K562 (cell line): ENCODE measurements at regions not wholly inside any gene's neighbourhood (a gene's known extent, or its start where the extent isn't known, plus 50 kb on each side); places are given as distances from the start of the nearest gene placed in this dataset.

Experiments
- ATAC-seq: fragments of 200-7000 bp; cut with Tn5 transposase; 3 replicates; pipeline ENCODE4 v1.9.1; 2020; ENCODE audit warnings: moderate library complexity
- BruUV-seq: library from RNA; stranded (reverse); fragments of 400-500 nt; replicated peaks from 2 replicates; lab custom pipeline; 2021; lab: Mats Ljungman, UMichigan
- CTCF ChIA-PET: fragments of 300-600 bp; formaldehyde crosslinking; extraction: SDS; loops from one replicate; lab custom pipeline; 2021; ENCODE audit warnings: low intra/inter-chr PET ratio; lab: Yijun Ruan, JAX
- POLR2A ChIA-PET: fragments of 300-600, 350-650 bp; sonication (Branson Sonifier 250); formaldehyde crosslinking; extraction: SDS; loops from one replicate; lab custom pipeline; 2021; ENCODE audit warnings: antibody characterized with exemption, inconsistent platforms; lab: Yijun Ruan, JAX
- DNase-seq, 4 experiments: peaks; one replicate each; pipeline versions ENCODE4 v3.0.0 to v3.0.0-alpha.2; 2011 to 2018; ENCODE audit warnings: low spot score in 3 of 4, mixed read lengths in 3 of 4; ENCODE audit errors: extremely low read depth in 1 of 4
- FAIRE-seq: peaks from 2 replicates; lab custom pipeline; 2011; peaks lifted over from hg19 to GRCh38; lab: Jason Lieb, UNC
- H2AFZ ChIP-seq: 2 replicates; pipeline ENCODE4 v1.6.0; 2011; ENCODE audit warnings: low read depth, low read length, control low read depth, inconsistent platforms
- H3K27ac ChIP-seq: fragments of 200-600 bp; 3 replicates; pipeline ENCODE4 v1.8.0; 2011; ENCODE audit warnings: low read depth, mild to moderate bottlenecking, control low read depth, inconsistent platforms, low read length, moderate library complexity, mixed read lengths; ENCODE audit errors: extremely low read depth
- H3K27me3 ChIP-seq, 2 experiments: fragments of 300-600 bp in 1 of 2; 2 replicates in 1 of 2; 3 replicates in 1 of 2; pipeline versions ENCODE4 v1.6.0 to v1.8.0; 2011; ENCODE audit warnings: inconsistent platforms in 2 of 2, low read length in 2 of 2, mild to moderate bottlenecking in 1 of 2, mixed read lengths in 1 of 2, moderate library complexity in 1 of 2; ENCODE audit not compliant: control insufficient read depth in 2 of 2, insufficient read depth in 2 of 2
- H3K36me3 ChIP-seq: fragments of 300-600 bp; 3 replicates; pipeline ENCODE4 v1.8.0; 2011; ENCODE audit warnings: mild to moderate bottlenecking, low read length, inconsistent platforms; ENCODE audit not compliant: control insufficient read depth, insufficient read depth
- H3K4me1 ChIP-seq, 2 experiments: fragments of 200-600 bp in 1 of 2; replicated peaks in 1 of 2; 2 replicates in 1 of 2; 3 replicates in 1 of 2; pipeline versions ENCODE4 v1.5.1 to v1.8.0; 2011; ENCODE audit warnings: inconsistent platforms in 2 of 2, low read length in 2 of 2, mild to moderate bottlenecking in 1 of 2, mixed read lengths in 1 of 2, moderate library complexity in 1 of 2; ENCODE audit not compliant: control insufficient read depth in 2 of 2, insufficient read depth in 2 of 2
- H3K4me2 ChIP-seq: 2 replicates; pipeline ENCODE4 v1.6.1; 2011; ENCODE audit warnings: low read length, control low read depth, inconsistent platforms, mixed read lengths; ENCODE audit not compliant: insufficient read depth
- H3K4me3 ChIP-seq: fragments of 200-600 bp; sonication (generic), shearing (Covaris generic); 2 replicates; pipeline ENCODE4 v1.5.1; 2016; ENCODE audit warnings: control low read depth, inconsistent platforms
- H3K79me2 ChIP-seq: fragments of 200-600 bp; 3 replicates; pipeline ENCODE4 v1.8.0; 2011; ENCODE audit warnings: low read length, inconsistent platforms; ENCODE audit not compliant: control insufficient read depth, insufficient read depth
- H3K9ac ChIP-seq, 2 experiments: 2 replicates each; pipeline versions ENCODE4 v1.6.0 to v1.6.1; 2011; ENCODE audit warnings: low read depth in 2 of 2, low read length in 2 of 2, control low read depth in 1 of 2, inconsistent platforms in 1 of 2, mild to moderate bottlenecking in 1 of 2, mixed read lengths in 1 of 2; ENCODE audit not compliant: insufficient read depth in 1 of 2
- H3K9me1 ChIP-seq: one replicate; pipeline ENCODE4 v1.6.0; 2011; ENCODE audit warnings: inconsistent platforms, mild to moderate bottlenecking, low read length, moderate library complexity; ENCODE audit not compliant: control insufficient read depth, insufficient read depth
- H3K9me3 ChIP-seq: replicated peaks from 2 replicates; pipeline ENCODE4 v1.5.1; 2011; ENCODE audit warnings: low read depth, low read length, inconsistent platforms; ENCODE audit not compliant: control insufficient read depth, insufficient read depth
- H4K20me1 ChIP-seq: replicated peaks from 2 replicates; pipeline ENCODE4 v1.6.1; 2011; ENCODE audit warnings: low read length, inconsistent platforms, mixed read lengths; ENCODE audit not compliant: control insufficient read depth, insufficient read depth
- DDX20 ChIP-seq: fragments of 450-650 bp; IDR thresholded peaks from 2 replicates; pipeline ENCODE4 v1.6.1; 2016; ENCODE audit warnings: missing genetic modification characterization, low read depth, mild to moderate bottlenecking, missing compliant biosample characterization, moderate library complexity
- HES1 ChIP-seq: fragments of 450-650 bp; IDR thresholded peaks from 2 replicates; pipeline ENCODE4 v1.6.1; 2016; ENCODE audit warnings: low read depth, mild to moderate bottlenecking, moderate library complexity
- HOXB6 ChIP-seq: fragments of 250-450 bp; sonication (Bioruptor Pico); IDR thresholded peaks from 2 replicates; pipeline ENCODE4 v1.5.1; 2022; ENCODE audit warnings: mild to moderate bottlenecking, borderline replicate concordance
- KAT2B ChIP-seq: IDR thresholded peaks from one replicate; pipeline ENCODE4 v1.6.1; 2012; ENCODE audit warnings: low read depth, mild to moderate bottlenecking, control low read depth, inconsistent platforms, low read length, moderate library complexity
- MEIS2 ChIP-seq: fragments of 450-650 bp; IDR thresholded peaks from 2 replicates; pipeline ENCODE4 v1.6.1; 2014; ENCODE audit warnings: mild to moderate bottlenecking; ENCODE audit not compliant: partially characterized antibody
- NR2C2 ChIP-seq, 2 experiments: fragments of 200-800 bp in 1 of 2; sonication (Bioruptor generic) in 1 of 2; sonication (generic) in 1 of 2; formaldehyde crosslinking in 1 of 2; IDR thresholded peaks; 2 replicates each; pipeline versions ENCODE4 v1.6.1 to v1.8.0; 2016 to 2022; ENCODE audit warnings: mild to moderate bottlenecking in 1 of 2, missing compliant biosample characterization in 1 of 2, missing genetic modification characterization in 1 of 2, missing genetic modification reagents in 1 of 2
- PBX2 ChIP-seq, 2 experiments: IDR thresholded peaks in 1 of 2; conservative IDR thresholded peaks in 1 of 2; 2 replicates each; pipeline ENCODE4 v1.6.1; 2016; ENCODE audit warnings: low read depth in 2 of 2, mild to moderate bottlenecking in 1 of 2, missing compliant biosample characterization in 1 of 2, missing genetic modification characterization in 1 of 2, moderate library complexity in 1 of 2
- PHF21A ChIP-seq: fragments of 450-650 bp; IDR thresholded peaks from 2 replicates; pipeline ENCODE4 v1.6.1; 2017; ENCODE audit warnings: low read depth, borderline replicate concordance
- PKNOX1 ChIP-seq: fragments of 450-650 bp; IDR thresholded peaks from 2 replicates; pipeline ENCODE4 v1.6.1; 2016
- ZNF644 ChIP-seq: fragments of 200-800 bp; sonication (Bioruptor generic); IDR thresholded peaks from 2 replicates; pipeline ENCODE4 v1.6.1; 2016; ENCODE audit warnings: low read depth, missing genetic modification characterization, missing compliant biosample characterization
- WGBS: fragments of 100-300 bp; shearing (Covaris generic); methylation state at CpG from one replicate; pipeline ENCODE4 v1.1.6; 2016; ENCODE audit warnings: low coverage, mixed read lengths; ENCODE audit not compliant: insufficient coverage; ENCODE audit errors: missing lambda C conversion rate; 5-methylcytosine and 5-hydroxymethylcytosine counted together
- in situ Hi-C: fragments of 300-500 bp; cut with MboI; formaldehyde crosslinking; loops from 4 replicates; pipeline ENCODE4 v1.15.0; 2018; ENCODE audit warnings: inconsistent platforms, mixed read lengths
- intact Hi-C: fragments of 100-400 bp; cut with micrococcal nuclease; formaldehyde crosslinking; loops from 2 replicates; pipeline ENCODE4 v1.14.2; 2022

GRCh38 chr7:10790910-10791309, 182.8 kb upstream of the PHF14 start:
- no peak overlapping the region for H3K9ac ChIP-seq
- intact Hi-C loops (no loop called here), in situ Hi-C loops (no loop called here)
- TF ChIP-seq NR2C2 (CRISPR knock-in tag; IDR thresholded peaks at IDR 0.05) (no peak), NR2C2 (tag; IDR thresholded peaks at IDR 0.05) (no peak), HOXB6 (CRISPR knock-in tag) (no peak), PKNOX1 (peak; percentile 74), PBX2 (CRISPR knock-in tag; IDR thresholded peaks at IDR 0.05; ENCODE audit: low read depth) (no peak), PBX2 (tag; conservative IDR thresholded peaks at IDR 0.05; ENCODE audit: low read depth) (peak; percentile 33; the same call in 1 of the 2 replicates), DDX20 (no peak), PHF21A (no peak), HES1 (no peak), ZNF644 (tag) (no peak), KAT2B (no peak), MEIS2 (peak; percentile 76)
- H3K4me2 ChIP-seq: no peak overlapping the region
- H4K20me1 ChIP-seq: no peaks in the 10 kb centered on the region
- no peaks in the 10 kb centered on the region for H3K79me2 ChIP-seq
- FAIRE-seq: no peak
- H3K36me3 ChIP-seq: no peaks in the 10 kb centered on the region
- H3K9me3 ChIP-seq: no peaks in the 10 kb centered on the region
- ATAC-seq: no peak
- no peaks in the 10 kb centered on the region for H3K9me1 ChIP-seq
- WGBS: 46% methylated on average over 3 of the region's 3 CpGs
- no peak overlapping the region for H3K4me3 ChIP-seq
- CTCF ChIA-PET: no interaction called here
- POLR2A ChIA-PET: no interaction called here
- no peak overlapping the region for H3K27ac ChIP-seq
- no peak overlapping the region for H2AFZ ChIP-seq
- BruUV-seq: no TSS peak
- H3K27me3 ChIP-seq: no peaks in the 10 kb centered on the region
- peaks cover 6 to 19% of the 10 kb centered on the region in 2 experiments; a peak in 3 of 5 replicates for H3K4me1 ChIP-seq
- DNase-seq: no peak
